Bronchial epithelial cell (primary cell): ENCODE measurements at regions not wholly inside any gene's neighbourhood (a gene's known extent, or its start where the extent isn't known, plus 50 kb on each side); places are given as distances from the start of the nearest gene placed in this dataset.

ENCODE experiments used
- DNase-seq: peaks from one replicate; pipeline ENCODE4 v3.0.0-alpha.2; 2010; ENCODE audit warnings: low read depth
- FAIRE-seq: peaks from 2 replicates; lab custom pipeline; 2011; peaks lifted over from hg19 to GRCh38; lab: Jason Lieb, UNC
- H3K27me3 ChIP-seq: 2 replicates; pipeline ENCODE4 v1.5.1; 2011; ENCODE audit warnings: low read length; ENCODE audit not compliant: control insufficient read depth, insufficient read depth
- H3K36me3 ChIP-seq: 2 replicates; pipeline ENCODE4 v1.5.1; 2011; ENCODE audit warnings: low read length; ENCODE audit not compliant: control insufficient read depth, insufficient read depth
- H3K4me3 ChIP-seq: 2 replicates; pipeline ENCODE4 v1.5.1; 2011; ENCODE audit warnings: mild to moderate bottlenecking, low read depth, low read length, control low read depth
- TF ChIP-seq, protein P1 (sequence below): IDR thresholded peaks from 2 replicates; pipeline ENCODE4 v1.5.1; 2011; ENCODE audit warnings: mild to moderate bottlenecking, moderate library complexity, low read length, control low read depth, inconsistent platforms; ENCODE audit not compliant: insufficient read depth, severe bottlenecking

DNA sequence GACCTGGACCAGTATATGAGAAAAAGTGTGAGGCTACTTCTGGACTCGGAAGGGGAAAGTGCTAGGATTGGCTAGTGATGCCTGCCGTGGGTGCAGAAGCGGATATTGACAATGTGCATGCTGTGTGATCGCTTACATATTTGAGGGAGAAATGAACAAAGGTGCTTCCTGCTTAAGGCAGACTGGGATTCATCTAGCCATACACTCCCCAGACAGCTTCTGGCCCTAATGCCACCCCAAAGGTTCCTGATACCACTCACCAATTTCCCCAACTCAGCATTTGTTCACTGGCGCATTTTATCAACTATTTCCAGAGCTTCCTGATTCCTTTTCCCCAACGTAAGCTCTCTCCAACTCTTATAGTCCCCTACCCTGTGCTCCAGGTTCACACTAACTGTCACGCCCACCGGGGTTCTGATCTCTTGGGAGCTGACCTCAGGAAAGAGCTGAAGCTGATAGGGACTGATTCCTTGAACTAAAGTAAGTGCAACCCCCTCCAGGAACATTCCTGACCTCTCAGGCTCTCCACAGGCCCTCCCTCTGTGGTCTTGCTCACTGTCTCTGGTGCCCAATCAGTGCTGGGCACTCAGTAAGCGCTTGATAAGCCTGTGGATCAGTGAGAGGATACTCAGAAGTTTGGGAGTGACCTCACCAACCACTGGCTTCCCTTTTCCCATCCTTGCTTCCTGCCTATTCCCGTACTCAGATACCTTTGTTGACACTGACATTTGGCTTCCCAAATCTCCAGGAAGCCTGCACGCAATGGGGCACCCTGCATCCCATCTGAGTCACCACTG lies 73.3 kb downstream of the MRPL14 start:
- DNase-seq: peak; percentile 69
- Histone ChIP-seq H3K36me3 (no peaks in the 10 kb centered on the region), H3K4me3 (no peak overlapping the region), H3K27me3 (no peaks in the 10 kb centered on the region)
- TF ChIP-seq, protein P1, sequence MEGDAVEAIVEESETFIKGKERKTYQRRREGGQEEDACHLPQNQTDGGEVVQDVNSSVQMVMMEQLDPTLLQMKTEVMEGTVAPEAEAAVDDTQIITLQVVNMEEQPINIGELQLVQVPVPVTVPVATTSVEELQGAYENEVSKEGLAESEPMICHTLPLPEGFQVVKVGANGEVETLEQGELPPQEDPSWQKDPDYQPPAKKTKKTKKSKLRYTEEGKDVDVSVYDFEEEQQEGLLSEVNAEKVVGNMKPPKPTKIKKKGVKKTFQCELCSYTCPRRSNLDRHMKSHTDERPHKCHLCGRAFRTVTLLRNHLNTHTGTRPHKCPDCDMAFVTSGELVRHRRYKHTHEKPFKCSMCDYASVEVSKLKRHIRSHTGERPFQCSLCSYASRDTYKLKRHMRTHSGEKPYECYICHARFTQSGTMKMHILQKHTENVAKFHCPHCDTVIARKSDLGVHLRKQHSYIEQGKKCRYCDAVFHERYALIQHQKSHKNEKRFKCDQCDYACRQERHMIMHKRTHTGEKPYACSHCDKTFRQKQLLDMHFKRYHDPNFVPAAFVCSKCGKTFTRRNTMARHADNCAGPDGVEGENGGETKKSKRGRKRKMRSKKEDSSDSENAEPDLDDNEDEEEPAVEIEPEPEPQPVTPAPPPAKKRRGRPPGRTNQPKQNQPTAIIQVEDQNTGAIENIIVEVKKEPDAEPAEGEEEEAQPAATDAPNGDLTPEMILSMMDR: no peak
- FAIRE-seq: no peak

DNA sequence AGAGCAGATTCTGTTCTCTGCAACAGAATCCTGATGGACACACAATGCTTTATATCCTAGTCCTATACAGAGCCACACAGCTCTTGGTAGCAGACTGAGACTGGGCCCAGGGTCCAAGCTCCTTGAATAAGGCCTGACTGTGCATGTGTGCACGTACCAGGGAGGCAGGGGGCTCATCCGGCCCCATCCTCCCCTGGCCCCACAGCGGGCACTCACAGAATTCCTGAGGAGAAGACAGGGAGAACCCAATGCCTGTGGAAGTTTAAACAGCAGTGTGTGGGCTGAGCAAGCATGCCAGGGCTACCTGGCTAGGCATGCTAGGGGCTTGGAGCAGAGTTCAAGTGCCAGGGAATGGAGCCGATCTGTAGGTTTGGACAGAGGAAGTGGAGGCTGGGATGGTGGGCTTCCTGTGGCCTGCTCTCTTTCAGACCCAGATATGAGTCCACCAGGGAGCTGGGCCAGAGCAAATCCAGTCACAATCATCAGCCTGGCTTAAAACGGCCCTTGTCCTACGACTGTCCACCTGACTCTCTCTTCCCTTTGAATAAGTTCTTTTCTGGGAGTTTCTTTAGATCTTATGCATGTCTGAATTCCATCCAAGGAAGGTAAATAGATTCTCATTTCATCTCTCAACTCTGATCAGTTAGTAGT lies 74.0 kb downstream of the MRPL14 start:
- TF ChIP-seq, protein P1: no peak
- no peak for DNase-seq

DNA sequence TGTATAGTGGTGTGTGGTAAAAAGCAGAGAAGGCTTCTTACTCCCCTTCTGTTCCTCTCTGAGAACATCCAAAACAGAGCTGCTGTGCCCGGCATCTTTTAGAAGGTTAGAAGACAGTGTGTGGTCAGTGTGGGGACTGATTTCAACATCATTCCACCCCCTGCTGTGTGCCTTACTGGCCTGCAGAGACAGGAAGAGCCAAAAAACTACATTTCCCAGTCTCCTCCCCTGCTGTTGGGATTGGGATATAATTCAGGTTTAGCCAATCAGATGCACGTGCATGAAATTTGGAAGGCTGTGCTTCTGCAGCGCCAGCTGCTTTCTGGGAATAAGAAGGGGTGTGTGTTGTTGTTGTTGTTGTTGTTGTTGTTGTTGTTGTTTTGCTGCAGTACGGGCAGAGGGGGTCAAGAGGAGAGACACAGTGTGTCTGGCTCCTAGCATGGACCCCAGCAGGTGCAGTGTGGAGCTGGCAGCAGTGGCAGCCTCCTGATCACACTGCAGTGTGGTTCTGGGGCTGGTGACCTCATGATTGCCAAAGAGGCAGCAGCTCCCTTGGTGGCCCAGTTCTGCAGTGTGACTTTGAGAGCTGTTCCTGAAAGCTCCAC lies 74.7 kb downstream of the MRPL14 start:
- no peak for DNase-seq
- no peak for FAIRE-seq
- no peaks in the 10 kb centered on the region for H3K27me3 ChIP-seq
- no peak overlapping the region for H3K4me3 ChIP-seq
- H3K36me3 ChIP-seq: no peaks in the 10 kb centered on the region
- TF ChIP-seq, protein P1: no peak

More for the DNA sequence above, 74.0 kb downstream of the MRPL14 start:
- FAIRE-seq: no peak
- H3K27me3 ChIP-seq: no peaks in the 10 kb centered on the region
- no peaks in the 10 kb centered on the region for H3K36me3 ChIP-seq
- no peak overlapping the region for H3K4me3 ChIP-seq

DNA sequence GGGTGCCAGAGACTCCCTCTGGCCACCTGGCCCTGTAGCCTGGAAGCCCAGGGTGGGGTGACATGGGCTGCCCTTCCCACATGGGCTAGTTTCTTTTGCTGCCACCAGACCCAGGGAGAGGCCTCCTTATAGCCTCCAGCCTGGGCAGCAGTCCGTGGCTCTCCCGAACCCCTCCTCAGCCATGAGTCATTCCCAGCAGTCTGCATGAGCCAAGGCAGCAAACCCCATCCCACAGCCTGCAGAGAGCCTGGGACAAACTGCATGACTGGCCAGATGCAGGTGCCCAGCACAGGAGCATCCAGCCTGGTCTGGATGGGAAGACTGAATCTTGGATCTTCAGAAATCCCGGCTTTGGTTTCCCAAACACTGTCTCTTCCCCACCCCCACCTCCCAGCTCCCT lies 75.7 kb downstream of the MRPL14 start:
- TF ChIP-seq, protein P1: no peak
- Histone ChIP-seq H3K36me3 (no peaks in the 10 kb centered on the region), H3K27me3 (no peaks in the 10 kb centered on the region), H3K4me3 (no peak overlapping the region)
- FAIRE-seq: no peak
- peak; percentile 74 for DNase-seq

DNA sequence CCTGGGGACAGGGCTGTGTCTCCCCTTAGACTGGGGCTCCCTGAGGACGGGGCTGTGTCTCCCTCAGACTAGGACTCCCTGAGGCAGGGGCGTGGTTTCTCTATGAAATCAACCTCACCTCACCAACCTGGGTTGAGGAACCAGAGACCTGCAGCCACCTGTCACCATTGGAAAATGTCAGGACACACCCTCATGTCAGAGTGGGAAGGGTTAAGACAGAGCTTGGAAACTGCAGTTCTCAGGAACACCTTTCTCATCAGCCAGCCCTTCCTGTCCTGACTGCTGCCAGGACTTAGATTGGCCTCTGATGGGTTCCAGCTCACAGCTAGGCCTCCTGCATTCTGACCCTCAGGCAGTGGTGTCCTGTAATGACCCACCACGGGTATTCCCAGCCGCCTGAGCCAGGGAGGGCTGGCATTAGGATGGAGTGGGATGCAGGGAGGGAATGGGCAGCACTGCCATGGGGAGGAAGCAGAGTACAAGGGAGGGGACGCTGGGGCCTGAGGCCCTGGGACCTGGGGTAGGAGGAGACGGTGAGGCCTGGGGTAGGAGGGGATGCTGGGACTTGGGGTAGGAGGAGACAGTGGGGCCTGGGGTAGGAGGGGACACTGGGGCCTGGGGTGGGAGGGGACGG lies 76.3 kb downstream of the MRPL14 start:
- TF ChIP-seq, protein P1: no peak
- Histone ChIP-seq H3K36me3 (no peaks in the 10 kb centered on the region), H3K4me3 (no peak overlapping the region), H3K27me3 (no peaks in the 10 kb centered on the region)
- DNase-seq (no peak), FAIRE-seq (no peak)
